ENCODE measurements at regions not wholly inside any gene's neighbourhood (a gene's known extent, or its start where the extent isn't known, plus 50 kb on each side); places are given as distances from the start of the nearest gene placed in this dataset.

DNA sequence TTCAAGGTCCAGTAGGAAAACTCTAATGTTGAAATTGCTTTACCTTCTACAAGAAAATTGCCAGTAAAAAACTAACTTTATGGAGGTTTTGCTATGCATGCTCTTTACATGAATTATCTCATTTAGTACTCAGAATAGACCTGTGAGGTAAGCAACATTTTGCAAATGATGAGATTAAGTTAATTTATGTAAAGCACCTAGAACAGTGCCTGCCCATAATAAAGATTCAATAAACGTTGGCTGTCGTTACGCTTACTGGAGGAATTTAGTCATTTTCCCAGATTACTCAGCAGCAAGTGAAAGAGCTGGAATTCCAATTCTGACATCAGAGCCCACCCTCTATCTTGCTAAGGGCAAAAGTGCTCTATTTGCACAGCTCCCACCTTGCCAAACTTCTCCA is 69.4 kb upstream of the ARID1B start:
- TF ChIP-seq POLR2AphosphoS5 (IDR thresholded peaks at IDR 0.05): no peak
- TF ChIP-seq, protein P1, sequence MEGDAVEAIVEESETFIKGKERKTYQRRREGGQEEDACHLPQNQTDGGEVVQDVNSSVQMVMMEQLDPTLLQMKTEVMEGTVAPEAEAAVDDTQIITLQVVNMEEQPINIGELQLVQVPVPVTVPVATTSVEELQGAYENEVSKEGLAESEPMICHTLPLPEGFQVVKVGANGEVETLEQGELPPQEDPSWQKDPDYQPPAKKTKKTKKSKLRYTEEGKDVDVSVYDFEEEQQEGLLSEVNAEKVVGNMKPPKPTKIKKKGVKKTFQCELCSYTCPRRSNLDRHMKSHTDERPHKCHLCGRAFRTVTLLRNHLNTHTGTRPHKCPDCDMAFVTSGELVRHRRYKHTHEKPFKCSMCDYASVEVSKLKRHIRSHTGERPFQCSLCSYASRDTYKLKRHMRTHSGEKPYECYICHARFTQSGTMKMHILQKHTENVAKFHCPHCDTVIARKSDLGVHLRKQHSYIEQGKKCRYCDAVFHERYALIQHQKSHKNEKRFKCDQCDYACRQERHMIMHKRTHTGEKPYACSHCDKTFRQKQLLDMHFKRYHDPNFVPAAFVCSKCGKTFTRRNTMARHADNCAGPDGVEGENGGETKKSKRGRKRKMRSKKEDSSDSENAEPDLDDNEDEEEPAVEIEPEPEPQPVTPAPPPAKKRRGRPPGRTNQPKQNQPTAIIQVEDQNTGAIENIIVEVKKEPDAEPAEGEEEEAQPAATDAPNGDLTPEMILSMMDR (IDR thresholded peaks at IDR 0.05): no peak
- no peak for TF ChIP-seq POLR2A (IDR thresholded peaks at IDR 0.05)
- no peak for TF ChIP-seq EP300 (IDR thresholded peaks at IDR 0.05; ENCODE audit: low read depth)
